CD4-positive, alpha-beta T cell treated with Interferon alpha-2 for 1 hour (primary cell): ENCODE measurements at regions not wholly inside any gene's neighbourhood (a gene's known extent, or its start where the extent isn't known, plus 50 kb on each side); places are given as distances from the start of the nearest gene placed in this dataset.

Source experiments
- DNase-seq, 2 donors: peaks; one replicate each; pipeline ENCODE4 v3.0.0-alpha.2; 2020 to 2022

DNA sequence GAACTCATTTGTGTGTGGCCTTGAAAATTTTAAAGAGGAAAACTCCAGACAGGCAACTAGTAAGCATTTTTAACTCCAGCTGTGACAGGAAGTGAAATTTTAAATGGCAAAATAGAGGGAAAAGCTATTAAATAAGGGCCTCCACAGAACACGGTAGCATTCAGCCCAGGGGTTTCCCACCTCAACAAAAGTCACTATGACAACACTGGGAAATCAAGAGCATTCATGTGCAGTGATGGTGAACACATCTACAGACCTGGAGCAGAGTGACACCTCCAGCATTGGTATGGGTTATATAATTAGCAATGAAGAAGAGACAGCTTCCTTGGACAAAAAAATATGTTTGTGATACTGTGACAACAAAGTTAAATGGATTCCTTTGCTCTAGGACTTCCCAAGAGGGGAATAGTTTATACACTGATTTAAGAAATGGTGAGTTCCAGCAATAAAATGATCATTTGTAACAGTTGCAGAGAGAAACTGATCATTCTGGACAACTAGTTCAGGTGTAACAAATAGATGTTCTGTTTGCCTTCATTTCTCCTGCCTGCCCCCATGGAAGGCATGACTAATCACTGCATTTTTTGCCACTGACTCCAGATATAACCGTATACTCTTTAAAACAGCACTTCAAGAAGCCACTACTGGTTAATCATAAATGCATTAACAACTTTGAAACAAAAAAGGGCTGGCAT, 93.3 kb upstream of the SLC44A1 start:
- no peak for DNase-seq

DNA sequence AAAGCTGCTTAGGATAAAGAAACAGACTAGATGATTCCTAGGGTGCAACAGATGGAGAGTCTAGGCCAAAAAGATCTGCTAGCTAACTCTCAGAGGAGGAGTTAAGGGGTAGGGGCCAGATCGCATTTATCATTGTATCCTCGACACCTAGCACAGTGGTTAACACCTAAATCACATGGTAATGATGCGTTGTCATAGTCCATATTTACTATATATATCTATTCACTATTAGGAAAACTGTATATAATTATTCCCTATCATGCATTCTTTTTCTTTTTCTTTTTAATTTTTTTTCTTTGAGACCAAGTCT, 92.8 kb upstream of the SLC44A1 start:
- no peak for DNase-seq

DNA sequence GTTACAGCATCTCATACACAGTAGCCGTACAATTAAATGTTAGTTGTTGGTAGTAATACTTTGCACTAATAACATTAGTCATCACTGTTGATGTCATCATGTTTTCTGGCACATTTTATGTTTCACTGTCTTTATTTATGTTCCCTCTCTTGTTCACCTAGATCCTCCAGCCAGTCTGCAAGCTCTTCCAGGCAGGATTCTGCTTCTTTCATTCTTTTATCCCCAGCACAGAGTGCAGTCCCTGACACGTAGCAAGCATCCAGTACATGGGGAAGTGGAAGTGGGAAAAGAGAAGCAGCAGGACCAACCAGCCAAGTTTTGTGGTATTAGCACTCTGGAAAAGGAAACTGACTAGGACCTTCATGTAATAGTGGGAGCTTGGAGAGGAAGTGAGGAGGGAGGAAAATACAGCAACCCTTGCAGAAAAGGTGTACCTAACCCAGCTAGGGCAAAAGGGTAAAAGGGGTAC, 89.7 kb upstream of the SLC44A1 start:
- DNase-seq: no peak

DNA sequence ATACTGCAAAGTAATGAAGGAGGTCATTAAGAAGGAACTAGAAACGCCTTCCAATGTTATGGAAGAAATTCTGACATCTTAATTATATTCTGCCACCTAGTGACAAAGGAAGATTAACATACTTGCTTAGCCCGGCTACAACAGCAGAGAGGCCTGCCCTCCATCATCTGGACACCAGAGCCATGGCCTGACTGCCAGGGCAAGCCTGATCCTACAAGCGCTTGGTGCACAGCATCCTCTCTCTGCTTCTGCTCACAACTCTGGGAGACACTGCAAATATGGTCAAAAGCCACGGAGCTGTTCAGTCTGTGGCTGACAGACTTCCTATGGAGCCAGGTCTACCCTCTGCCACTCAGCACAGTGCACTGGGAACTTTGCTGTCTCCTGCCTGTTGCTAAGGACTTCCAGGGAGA, 87.3 kb upstream of the SLC44A1 start:
- DNase-seq: peak; percentile 10 to 54

DNA sequence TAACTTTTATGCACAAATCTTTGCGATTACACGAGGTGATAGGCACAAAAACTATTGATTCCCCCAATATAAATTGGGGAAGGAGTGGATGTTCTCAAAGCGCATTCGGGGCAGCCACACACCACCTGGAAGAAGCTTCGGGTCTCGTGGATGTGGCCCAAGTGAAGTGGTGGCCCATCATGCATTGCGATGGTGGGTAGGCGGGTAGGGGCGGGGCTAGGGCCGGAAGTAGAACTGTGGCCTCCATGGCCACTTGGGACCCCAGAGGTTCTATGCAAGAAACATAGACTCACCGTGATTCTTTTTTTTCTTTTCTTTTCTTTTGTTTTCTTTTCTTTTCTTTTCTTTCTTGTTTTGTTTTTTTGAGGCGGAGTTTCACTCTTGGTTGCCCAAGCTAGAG, 86.4 kb upstream of the SLC44A1 start:
- no peak for DNase-seq

DNA sequence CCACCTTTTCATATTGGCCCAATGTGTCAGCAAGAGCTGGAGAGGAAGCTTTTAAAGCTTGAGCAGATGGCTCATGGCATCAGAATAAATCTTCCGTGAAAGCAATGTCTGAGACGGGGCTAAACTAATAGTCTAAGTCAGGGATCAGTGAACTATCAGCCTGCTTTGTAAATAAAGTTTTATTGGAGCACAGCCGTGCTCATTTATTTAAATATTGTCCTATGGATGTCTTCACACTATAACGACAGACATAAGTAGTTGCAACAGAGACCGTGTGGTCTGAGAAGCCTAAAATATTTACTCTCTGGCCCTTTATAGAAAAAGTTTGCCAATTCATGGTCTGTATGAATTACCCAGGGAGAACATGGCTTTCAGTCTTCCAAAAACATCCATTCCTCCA, 85.6 kb upstream of the SLC44A1 start:
- no peak for DNase-seq

DNA sequence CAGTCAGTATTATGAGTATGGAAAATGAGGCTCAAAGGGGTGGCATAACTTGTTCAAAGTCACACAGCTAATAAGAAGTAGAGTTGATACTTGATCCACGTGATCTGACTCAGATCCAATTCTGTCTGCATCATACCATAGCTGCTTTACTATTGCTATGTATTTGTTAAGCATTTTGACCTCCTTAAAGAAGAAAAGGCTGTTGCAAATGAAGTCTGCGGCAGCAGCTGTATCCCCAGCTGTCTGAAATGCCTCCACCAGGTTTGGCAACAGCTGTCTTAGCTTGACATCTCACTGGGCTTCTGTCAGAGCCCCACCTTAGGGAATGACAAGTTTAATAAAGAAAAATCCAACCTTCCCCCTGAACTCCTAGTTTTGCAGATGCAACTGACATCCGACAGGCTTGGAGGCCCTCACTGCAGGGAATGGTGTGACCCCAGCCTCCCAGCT, 75.6 kb upstream of the SLC44A1 start:
- no peak for DNase-seq

DNA sequence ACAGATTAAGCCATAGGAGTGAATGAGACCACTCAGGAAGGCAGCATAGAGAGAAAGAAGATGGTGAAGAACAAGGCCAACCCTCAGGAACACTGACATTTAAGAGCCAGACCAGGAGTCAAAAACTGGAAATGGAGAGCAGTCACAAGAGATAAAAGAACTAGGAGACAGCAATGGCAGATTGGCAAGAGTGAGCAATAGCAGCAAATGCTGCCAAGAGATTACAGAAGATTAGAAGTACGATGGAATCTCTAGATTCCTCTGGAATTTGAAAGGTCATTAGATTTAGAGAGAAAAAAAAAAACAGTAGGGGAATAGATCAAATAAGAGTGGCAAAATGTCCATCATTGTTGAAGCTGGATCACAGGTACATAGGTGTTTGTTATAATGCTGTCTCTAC, 73.4 kb upstream of the SLC44A1 start:
- DNase-seq: no peak

DNA sequence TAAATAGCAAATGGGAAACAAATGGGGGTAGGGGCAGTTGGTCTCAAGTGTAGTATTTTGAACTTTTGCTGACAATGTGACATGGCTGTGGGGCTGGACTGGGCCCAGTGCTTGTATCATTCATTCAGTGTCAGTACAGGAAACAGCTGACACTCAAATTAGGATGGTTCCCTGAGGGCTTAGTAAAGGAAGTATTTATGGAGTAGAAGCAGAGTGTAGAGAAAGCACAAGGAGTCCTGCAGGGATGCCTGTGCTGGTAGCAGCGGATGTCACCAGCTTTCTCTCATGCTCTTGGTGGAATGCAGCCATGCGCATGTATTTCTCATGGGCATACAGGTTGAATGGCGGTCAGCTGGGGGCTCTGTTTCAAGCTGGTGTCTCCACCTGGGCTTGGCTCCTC, 72.9 kb upstream of the SLC44A1 start:
- no peak for DNase-seq

DNA sequence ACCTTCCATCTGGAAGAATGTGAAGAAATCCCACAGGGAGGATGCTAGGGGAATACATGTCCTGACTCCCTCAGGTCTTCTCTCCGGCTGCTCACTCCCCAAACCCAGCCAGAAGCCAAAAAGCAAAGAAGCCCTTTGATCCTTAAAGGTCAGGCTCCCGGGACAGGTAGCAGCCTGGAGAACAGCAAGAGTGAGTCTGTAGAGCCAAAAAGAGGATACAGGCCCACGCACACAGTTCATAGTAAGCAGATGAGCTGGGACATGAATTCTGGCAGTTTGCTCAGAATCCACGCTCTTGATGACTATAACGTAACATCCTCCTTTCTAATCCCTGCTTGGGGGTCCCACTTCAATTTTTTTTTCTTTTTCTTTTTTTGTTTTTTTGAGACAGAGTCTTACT, 72.0 kb upstream of the SLC44A1 start:
- DNase-seq: no peak

DNA sequence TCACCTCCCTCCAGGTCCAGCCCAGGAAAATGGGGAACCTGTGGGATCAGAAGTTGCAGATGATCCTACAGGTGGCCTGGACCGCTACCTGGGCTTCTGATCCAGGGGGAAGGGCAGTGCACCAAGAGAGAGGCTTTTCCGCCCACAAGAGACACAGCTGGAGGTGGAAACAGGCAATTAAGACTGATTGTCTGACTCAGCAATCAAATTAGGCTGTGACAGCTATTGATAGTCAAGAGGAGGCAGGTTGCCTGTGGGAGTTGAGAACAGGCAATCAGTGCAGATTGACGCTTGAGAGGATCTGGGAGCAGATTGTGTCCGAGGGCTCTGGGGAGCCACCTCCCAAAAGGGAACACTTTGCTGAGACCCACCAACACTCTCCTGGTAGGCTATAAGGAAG, 71.1 kb upstream of the SLC44A1 start:
- DNase-seq: no peak

DNA sequence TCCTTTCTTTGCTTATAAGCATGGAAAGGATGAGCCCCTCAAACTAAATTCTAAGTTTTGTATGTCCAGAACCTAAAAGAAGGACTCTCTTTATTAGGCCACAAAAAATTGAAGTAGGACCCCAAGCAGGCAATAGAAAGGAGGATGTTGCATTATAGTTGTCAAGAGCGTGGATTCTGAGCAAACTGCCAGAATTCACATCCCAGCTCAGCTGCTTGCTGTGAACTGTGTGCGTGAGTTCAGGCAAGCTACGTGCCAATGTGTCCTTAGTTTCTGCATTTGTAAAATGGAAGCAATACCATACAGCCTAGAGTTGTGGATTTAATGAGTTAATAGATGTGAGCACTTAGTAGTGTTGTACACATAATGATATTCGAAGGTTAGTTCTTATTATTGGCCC, 70.6 kb upstream of the SLC44A1 start:
- DNase-seq: no peak

DNA sequence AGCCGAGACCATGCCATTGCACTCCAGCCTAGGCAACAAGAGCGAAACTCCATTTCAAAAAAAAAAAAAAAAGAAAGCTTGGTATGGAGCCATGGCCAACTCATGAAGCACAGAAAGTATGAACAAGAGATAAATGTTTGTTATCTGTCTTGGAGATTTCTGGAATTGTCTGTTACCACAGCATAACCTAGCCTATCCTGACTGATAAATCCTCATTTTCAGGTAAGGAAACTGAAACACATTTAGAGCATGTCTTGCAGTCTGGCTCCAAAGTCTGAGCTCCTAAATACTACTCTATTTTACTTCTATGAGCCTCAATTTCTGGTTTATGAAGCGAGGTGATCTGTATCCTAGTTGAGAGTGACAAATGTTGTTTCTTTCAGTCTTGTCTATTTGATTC, 68.3 kb upstream of the SLC44A1 start:
- DNase-seq: no peak

DNA sequence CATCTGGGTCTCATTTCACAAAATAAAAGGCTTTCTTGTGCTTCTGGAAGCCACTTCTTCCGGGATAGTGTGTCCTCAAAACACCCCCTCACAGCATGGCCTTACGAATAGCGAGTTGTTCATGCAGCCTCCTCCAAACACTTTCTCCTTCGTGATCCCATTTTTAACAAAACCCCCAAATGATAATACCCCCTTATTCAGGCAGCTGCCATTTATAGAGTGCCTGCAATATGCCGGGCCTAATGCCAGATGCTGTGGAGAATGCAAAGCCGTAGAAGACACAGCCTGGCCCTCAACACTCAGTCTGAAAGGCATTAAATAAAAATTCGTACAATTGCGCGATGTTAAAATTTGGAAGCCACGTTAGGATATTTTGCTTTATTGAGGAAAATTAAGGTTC, 66.4 kb upstream of the SLC44A1 start:
- DNase-seq: no peak

DNA sequence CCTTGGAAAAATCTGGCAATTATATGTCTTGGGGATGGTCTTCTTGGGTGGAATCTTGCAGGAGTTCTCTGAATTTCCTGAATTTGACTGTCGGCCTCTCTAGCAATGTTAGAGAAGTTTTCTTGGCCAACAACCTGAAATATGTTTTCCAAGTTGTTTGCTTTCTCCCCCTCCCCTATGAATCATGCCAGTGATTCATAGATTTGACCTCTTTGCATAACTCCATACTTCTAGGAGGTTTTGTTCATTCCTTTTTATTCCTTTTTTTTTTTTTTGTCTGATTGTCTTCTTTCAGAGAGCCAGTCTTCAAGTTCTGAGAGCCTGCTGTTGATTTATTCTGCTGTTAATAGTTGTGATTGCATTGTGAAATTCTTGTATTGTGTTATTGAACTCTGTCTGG, 56.7 kb upstream of the SLC44A1 start:
- no peak for DNase-seq

DNA sequence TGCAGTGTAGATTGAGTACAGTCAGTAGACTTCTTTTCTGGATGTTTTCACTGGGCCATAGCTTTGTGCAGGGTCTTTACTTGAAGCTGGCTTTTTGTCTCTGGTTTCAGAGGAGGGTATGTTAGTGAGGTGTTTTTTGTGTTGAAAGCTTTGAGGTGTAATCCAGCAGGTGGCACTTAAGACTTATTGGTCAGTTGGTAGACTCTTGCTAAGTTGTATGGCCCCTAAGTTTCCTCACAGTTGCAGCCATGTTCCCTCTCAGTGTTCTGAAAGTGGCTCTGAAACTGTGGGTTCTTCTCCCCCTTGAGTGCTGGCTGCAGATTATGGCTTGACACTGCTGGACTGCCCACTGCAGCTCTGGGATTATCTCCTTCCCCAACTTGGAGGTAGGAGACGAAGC, 55.7 kb upstream of the SLC44A1 start:
- no peak for DNase-seq

DNA sequence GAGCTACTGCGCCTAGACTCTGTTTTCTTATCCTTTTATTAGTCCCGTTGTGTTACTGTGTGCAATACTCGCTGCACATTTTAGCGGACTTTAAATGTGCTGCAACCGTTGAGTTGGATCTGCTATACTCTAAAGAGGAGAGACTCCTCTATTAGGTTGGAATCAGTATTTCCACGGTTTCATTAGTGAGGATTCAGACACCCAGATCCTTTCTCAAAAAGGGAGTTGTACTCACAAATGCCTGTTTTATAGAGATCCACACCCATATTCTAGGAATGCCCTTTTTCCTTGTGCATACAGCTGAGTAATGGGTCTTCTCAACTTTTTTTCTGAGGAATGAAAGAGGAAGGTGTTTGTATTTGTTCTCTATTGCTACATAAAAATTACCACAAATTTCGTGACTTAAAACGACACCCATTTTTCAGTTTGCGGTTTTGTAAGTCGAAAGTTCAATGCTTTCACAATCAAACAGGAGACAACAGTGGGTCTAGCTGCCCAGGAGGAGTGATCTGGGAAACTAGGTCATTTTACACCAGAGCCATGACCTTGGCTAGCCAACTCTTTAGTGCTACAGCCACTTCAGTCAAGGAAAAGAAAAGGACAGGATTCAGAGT, 52.8 kb upstream of the SLC44A1 start:
- peak in 1 of 2 donors; percentile 19 for DNase-seq

DNA sequence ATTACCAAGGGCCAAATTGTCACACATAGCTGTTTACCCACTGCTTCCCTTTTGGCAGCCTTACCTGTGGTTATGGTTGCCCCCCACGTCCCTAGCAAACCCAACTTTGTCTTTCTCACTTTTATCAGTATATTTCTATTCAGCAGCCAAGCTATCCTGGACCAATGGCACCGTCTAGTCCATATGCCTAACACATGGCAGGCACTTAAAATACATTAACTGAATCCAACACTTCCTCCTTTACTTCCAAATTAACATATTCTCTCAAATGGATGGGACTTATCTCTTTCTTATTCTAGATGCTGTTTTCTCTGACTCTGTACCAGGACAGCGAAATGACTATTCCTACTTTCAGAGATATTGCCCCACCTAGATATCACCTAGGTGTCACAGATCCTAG, 50.9 kb upstream of the SLC44A1 start:
- DNase-seq: no peak

DNA sequence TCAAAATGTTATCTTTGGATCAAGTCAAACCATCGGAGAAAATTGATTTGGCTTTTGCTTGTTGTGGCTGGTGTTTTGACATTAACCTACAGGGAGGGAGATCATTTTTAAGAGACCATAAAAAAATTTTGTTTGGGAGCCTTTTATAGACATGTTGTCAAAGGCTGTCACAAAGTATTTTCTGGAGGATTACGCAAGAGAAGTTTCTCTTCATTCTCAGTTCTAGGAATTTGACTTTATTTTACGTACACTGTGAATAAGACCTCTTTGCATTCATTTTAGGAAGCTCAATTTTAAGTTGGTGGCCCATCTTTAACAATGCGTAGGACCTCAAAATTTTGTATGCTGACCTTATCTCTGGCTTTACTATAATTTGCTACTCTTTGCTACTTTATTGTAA, 50.2 kb upstream of the SLC44A1 start:
- DNase-seq: no peak
